Kidney epithelial cell (primary cell): ENCODE measurements at regions not wholly inside any gene's neighbourhood (a gene's known extent, or its start where the extent isn't known, plus 50 kb on each side); places are given as distances from the start of the nearest gene placed in this dataset.
"Not testable (repeated sequence)": the region's sequence is repeated elsewhere in the genome, so short reads cannot be mapped to it uniquely, and the experiment has no call there.

Source experiments
- DNase-seq: peaks from one replicate; pipeline ENCODE4 v3.0.0-alpha.2; 2010; ENCODE audit warnings: low read depth
- H3K27me3 ChIP-seq: 2 replicates; pipeline ENCODE4 v1.6.0; 2011; ENCODE audit warnings: low read length; ENCODE audit not compliant: control insufficient read depth, insufficient read depth
- H3K36me3 ChIP-seq: 2 replicates; pipeline ENCODE4 v1.5.1; 2011; ENCODE audit warnings: low read length; ENCODE audit not compliant: control insufficient read depth, insufficient read depth
- H3K4me3 ChIP-seq: 2 replicates; pipeline ENCODE4 v1.5.1; 2011; ENCODE audit warnings: low read depth, mild to moderate bottlenecking, control low read depth, low read length
- CTCF ChIP-seq: IDR thresholded peaks from 2 replicates; pipeline ENCODE4 v1.5.1; 2011; ENCODE audit warnings: mild to moderate bottlenecking, moderate library complexity, low read length, control low read depth, inconsistent platforms; ENCODE audit not compliant: insufficient read depth, poor library complexity, severe bottlenecking

GRCh38 chr18:66410692-66411091 is 193.2 kb downstream of the CDH19 start:
- Histone ChIP-seq H3K27me3 (no peaks in the 10 kb centered on the region), H3K4me3 (no peak overlapping the region), H3K36me3 (no peaks in the 10 kb centered on the region)
- no peak for TF ChIP-seq CTCF
- DNase-seq, result no peak

- Histone ChIP-seq H3K36me3 (no peaks in the 10 kb centered on the region), H3K4me3 (no peak overlapping the region), H3K27me3 (no peaks in the 10 kb centered on the region)
- no peak for DNase-seq
- TF ChIP-seq CTCF, result no peak
Observed at GRCh38 chr18:66395671-66396218, 208.1 kb downstream of the CDH19 start.

DNA sequence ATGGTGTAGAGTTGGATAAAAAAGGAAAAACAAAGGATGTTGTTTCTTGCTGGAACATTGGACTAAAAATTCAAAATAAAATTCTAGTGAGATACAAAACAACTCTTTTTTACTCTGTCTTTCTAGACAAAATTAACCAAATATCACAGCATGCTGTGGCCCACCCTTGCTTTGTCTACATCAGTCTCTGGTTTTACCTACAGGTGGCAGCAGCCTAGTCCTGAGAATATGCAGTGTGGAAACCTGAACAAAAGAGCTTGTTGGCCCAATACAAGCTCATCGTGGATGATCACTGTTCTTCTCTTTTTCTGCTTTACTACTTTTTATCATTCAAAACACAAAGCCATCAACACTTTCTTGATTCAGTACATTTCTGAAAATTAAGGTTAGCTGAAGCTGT is 210.4 kb downstream of the CDH19 start:
- no peak for DNase-seq
- TF ChIP-seq CTCF, result no peak

DNA sequence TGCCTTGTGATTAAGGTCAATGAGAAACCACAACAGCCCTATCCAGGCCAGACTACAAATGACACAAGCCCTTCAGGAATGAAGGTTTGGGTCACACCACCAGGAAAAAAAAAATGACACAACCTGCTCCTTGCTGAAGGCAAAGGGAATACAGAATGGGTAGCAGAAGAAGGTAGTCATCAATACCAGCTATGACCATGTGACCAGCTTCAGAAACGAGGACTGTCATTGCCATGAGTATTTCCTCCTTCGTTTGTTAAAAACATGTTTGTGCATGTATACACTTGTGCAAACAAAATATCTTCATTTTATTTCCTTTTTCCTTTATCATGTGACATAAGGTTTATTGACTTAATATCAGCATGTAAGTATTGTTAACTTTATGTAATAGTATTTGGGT is 226.6 kb downstream of the CDH19 start:
- no peaks in the 10 kb centered on the region for H3K36me3 ChIP-seq
- no peak overlapping the region for H3K4me3 ChIP-seq
- TF ChIP-seq CTCF, result no peak
- DNase-seq, result no peak
- H3K27me3 ChIP-seq, result no peaks in the 10 kb centered on the region

More for the DNA sequence above, 210.4 kb downstream of the CDH19 start:
- Histone ChIP-seq H3K36me3 (no peaks in the 10 kb centered on the region), H3K27me3 (no peaks in the 10 kb centered on the region), H3K4me3 (no peak overlapping the region)

GRCh38 chr18:66375391-66375790 is 228.5 kb downstream of the CDH19 start:
- H3K27me3 ChIP-seq, H3K36me3 ChIP-seq, H3K4me3 ChIP-seq, DNase-seq: not testable (repeated sequence)

- Histone ChIP-seq H3K36me3 (no peaks in the 10 kb centered on the region), H3K4me3 (no peak overlapping the region), H3K27me3 (no peaks in the 10 kb centered on the region)
- TF ChIP-seq CTCF, result no peak
- no peak for DNase-seq
Observed at GRCh38 chr18:66346833-66347588, 256.9 kb downstream of the CDH19 start.
